Limb (tissue), 2 donors: ENCODE measurements at regions not wholly inside any gene's neighbourhood (a gene's known extent, or its start where the extent isn't known, plus 50 kb on each side); places are given as distances from the start of the nearest gene placed in this dataset.

Source experiments
- DNase-seq, 2 donors: peaks; one replicate each; pipeline ENCODE4 v3.0.0-alpha.2; 2016; ENCODE audit errors: extremely low spot score in 2 of 2

DNA sequence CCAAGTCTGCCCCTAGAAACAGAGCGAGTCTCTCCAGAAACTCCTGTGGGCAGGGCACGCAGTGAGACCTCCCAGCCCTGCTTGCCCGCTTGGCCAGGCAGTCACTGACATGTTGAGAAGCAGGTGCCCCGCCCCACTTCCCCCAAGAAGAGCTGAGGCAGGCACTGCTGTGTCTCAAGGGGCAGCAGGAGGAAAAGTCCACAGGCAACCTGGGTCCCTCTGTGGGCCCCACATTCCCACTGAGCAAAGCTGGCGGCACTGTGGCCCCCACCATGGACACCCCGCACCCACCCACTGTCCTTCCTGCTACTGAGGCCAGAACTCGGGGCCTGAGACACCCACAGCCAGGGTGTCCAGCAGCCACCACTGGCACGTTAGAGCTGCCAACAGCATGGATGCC is 137.3 kb upstream of the NKX1-1 start:
- DNase-seq: no peak

DNA sequence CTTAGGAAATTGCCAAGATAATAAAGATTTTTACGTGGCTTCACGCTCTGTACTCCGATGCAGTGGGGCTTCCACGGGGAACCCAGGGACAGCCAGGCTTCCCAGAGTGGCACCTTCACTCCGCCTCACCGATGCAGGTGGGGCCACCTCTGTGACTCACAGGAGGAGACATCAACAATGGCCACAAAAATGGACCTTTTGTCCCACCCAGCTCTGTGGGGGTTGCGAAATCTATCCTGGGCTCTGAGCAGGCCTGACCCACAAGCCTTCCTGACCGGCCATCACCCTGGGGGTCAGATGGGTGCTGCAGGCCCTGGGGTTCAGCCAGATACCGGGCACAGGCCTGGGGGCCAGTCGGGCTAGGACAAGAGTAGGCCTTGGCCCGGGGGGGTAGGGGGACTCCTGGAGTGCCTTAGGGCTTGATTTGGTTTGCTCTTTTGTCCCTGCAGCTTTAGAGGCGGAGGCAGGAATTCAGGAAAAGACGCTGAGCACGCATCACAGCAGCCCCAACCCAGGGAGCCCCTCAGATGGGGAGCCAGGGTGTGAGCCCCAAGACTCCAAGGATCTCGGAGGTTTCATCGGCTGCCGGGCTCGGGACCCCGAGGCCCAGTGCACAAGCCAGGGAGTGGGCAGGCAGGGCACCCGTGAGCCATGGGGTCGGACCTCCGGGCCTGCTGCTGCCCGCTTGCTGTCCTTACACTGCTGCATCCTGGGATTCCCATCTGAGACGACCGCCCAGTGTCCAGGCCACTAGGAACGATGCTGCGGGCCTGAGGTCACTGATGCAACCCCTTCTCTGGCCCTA is 136.5 kb upstream of the NKX1-1 start:
- DNase-seq: no peak

DNA sequence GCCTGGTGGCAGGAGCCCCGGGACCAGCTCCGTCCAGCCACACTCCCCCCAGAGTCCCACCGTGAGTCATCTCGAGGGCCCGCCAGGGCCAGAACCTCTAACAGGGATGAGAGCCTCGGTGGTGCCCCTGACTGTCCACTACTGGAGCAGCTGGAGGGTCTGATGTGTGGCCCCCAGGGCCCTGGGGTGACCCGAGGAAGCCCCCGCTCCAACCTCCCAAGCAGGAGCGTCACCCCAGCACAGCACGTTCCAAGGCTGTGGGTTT is 135.9 kb upstream of the NKX1-1 start:
- DNase-seq: no peak

DNA sequence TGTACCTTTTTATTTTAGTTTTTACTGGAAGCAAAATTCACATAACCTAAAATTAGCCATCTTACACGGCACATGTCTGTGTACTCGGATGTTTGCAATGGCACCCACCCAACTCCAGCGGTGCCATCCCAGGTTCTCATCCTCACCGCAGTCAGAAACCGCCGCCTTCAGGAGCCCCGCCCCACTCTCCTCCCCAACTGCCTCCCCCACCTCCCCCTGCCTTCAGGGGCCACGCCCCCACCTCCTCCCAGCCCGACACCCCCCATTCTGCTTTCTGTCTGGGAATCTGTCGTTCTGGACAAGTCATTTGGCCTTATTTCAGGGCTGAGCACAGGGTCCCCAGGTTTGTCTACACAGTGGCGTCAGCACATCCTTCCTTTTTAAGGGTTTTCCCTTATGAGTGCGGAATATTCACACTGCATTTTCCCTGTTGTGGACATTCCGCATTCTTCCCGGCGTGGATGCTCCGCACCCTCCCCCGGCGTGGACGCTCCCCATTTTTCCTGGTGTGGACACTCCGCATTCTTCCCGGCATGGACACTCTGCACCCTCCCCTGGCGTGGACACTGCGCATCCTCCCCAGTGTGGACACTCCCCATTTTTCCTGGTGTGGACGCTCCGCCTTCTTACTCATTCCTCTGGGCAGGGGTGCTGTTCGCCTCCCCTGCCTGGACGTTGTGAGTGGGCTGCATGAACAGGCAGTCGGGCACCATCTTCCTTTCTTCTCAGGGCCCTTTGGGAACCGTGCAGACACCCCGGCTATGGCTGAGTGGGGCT is 135.4 kb upstream of the NKX1-1 start:
- no peak for DNase-seq

DNA sequence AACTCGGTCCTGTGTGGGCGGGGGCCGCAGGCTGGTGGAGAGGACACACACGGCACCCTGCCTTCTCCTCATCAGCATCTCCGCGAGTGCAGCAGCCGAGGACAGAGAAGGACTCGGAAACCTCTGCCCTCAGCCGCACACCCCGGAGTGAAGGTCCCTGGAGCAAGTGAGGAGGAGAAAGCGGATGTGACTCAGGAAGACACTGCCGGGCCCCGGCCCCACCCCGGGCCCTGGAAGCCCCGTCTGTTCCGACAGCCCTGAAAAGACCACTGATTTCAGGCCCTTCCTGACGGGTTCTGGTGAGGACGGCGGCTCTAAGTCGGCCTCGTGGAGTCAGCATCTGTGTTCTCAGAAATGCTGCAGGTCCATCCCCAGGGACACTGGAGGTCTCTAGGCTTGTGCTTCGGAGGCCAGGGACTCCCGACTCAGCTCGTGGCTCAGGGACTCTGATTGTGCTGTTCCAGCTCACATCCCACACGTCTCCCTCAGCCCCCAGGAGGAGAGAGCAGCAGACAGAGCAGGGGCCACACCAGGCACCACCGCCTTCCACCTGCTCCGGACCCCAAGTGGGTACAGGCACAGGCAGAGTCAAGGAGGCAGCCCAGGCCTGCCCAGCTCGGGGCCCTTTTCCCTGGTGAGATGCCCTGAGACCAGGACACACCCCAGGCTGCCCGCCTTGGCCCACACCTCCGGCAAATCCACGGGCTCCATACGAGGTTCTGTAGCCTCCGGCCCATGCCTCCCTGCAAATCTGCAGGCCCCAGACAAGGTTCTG is 134.5 kb upstream of the NKX1-1 start:
- no peak for DNase-seq

DNA sequence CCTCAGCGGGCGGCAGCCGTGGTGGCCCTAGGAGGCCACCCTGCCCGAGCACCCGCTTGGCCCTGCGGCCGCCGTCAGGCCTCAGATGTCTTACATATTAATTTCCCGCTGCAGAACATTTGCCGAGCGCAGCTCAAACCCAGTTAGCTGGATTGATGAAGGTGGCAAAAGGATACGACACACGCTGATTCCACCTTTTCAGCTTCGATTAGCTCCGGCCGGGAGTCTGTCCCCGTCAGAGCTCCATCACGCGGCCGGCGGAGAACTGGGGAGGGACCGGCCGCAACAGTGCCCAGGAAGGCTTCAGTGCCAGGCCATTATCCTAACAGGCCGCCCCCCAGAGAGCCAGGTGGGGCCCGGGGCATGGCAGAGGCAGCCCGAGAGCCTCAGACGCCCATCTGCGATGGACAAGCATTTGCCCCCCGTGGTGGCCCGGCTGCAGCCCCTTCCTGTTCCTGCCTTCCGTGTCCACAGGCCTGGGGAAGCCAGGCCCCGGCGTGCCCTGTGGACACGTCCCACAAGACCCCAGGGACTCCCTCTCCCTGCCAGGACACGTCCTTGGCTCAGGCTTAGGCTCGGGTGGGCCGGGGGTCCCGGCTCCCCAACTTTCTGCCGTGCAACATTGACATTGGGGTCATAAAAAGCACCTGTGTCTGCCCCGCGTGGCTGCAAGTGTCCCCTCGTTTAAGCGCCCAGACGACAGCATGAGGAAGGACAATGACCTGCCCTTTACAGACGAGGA is 133.8 kb upstream of the NKX1-1 start:
- no peak for DNase-seq

DNA sequence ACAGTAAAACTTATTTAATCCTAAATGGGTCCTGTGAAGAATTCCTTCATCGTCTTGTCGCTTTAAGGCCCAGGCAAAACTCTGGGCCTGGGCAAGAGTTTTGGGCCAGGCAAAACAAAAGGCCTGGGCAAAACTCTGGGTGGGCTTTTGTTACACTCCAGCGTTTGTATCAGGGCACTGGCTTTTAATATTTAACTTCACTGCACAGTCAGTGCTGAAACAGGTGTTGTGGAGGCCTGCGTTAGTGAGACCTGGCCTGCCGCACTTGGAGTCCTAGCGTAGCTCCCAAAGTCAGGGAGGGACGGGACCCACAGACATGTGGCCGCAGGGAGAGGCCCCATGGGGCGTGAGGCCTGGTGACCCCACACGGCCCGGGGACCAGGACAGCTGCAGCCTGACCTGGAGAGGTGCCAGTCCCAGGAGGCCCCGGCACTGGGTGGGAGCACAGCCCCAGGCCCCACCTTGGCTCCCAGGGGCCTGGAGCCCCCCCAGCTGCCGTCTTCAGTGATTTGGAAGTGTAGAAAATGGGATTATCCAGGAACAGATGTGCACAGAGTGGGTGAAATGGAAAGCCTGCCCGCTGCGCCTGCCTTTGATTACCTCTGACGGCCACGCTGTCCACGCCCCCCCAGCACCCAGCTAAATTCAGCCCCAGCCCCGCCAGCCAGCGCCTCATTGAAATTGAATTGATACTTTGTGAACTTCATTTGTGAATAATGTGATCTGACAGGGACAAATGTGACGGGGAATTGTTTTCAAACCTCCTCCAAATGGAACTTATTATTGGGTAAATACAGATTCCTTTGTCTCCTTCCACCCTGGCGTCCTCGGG is 132.9 kb upstream of the NKX1-1 start:
- no peak for DNase-seq

DNA sequence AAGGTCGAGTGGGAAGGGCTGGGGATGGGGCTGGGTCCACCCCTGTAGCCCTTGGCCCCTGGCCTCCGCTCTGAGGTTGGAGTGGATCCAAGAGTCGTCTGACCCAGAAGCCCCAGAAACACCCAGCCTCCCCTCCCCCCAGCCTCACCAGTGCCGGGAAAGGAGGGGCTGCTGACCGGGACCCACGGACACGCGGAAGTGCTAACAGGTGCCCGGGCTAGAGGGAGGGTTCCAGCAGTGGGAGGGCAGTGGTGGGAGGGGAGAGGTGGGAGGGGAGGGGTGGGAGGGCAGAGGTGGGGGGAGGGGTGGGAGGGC is 131.8 kb upstream of the NKX1-1 start:
- no peak for DNase-seq

DNA sequence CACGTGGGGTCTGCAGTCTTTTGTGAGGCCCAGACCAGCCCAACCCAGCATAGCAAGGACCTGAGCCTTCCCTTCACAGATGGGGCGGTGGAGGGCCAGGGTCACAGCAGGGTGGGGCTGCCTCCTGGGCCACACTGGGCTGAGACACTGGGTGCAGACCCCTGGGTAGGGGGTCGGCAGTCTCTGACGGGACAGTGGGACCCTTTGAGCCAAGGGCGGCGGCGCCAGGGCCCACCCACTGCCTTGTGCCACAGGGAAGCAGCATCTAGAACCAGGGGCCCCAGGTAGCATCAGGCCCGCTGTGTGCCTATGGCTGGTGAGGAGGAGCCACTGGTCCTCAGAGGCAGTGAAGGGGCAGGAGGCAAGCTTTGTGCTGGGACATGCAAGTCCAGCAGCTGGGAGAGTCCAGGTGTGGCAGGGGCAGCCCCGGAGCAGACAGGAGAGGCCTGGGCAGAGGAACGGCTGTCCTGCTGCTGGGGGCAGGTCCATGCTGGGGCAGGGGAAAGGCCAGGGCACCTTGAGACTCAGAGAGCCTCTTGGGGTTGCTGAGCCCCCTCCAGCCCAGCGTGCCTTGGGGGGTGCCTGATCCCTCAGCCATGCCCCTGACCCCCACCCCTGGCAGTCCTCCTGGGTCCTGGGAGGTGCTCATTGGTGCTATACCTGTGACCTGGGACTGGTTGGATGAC is 131.3 kb upstream of the NKX1-1 start:
- DNase-seq: no peak

DNA sequence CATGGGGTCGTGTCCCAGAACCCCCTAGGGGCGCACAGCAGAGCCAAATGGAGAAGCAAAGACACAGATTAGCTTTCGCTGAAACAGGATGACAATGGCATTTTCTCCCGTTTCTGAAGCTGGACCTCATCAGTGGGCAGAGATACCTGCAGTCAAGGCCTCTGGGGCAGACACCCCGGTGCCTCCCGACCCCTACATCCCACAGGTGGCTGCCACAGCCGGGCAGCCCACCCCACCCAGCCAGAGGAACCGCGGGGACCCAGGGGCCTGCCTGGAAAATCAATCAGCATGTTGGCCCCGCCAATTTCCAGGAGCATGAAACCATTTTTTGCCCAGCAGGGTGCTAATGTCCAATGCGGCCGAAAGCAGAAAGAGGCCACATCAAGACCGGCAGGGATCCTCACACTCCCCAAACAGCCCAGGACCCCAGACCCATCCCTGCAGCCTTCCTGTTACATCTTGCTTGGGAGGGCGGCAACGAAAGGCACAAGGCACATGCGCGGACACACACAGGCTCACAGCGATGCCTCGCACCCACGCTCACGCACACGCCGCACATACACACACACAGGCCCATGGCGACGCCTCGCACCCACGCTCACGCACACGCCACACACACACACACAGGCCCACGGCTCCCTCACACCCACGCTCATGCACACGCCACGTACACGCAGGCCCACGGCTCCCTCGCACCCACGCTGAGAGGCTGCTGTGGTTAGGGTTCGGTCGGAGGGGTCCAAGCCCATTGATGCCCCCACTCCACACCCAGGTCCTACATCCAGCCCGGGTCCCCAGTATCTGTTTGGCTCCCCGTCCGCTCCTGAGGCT is 130.6 kb upstream of the NKX1-1 start:
- no peak for DNase-seq

DNA sequence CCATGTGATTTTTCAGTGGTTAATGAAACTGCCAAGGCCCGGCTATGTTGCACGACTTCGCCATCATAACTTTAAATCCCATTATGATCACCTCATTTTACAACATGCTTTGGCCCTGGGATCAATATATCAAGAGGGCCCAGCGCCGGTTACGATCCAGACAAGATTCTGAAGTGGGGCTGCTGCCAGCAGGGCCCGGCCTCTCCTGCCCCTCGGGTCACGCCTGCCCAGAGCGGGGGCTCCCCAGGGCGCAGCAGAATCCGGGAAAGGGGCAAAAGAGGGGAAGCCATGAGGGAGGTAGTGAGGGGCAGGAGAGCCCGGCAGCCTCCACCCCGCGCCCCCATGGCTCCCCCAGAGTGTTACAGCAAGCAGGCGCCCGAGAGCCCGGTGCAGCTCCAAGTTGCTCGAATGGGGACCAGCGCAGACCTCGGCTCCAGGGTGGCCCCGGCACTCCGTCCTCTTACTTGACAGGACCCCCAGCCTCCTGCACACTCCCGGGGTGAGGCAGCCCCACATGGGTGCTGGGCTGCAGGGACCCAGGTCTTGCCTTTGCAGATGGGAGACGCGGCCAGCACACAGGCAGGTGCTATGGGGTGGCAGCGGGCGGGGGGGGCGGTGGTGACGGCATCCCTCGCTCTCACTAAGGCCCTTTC is 129.8 kb upstream of the NKX1-1 start:
- no peak for DNase-seq

DNA sequence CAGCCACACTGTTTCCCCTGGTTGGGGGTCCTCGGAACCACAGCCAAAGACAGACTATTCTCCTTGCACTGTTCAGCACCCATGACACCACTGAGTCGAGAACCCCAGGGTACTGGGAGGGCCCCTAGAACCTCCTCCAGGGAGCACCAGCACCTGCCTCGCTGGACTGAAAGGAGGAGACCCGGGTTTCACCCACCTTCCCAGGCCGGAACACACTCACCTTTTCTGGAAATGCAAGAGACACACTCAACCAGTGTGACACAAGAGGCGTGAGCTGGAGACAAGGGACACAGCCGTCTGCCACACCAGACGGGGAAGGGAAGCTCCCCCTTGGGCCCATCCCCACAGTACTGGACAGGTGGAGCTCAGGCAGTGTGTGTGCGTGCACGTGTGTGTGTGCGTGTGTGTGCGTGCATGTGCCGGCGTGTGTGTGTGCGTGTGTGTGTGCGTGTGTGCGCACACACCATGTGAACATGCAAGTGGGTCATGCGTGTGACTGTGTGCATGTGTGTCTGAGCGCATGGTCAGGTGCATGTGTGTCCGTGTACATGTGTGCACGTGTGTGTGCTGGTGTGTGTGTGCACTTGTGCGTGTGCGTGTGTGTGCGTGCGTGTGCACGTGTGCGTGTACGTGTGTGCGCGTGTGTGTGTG is 128.8 kb upstream of the NKX1-1 start:
- DNase-seq: no peak

DNA sequence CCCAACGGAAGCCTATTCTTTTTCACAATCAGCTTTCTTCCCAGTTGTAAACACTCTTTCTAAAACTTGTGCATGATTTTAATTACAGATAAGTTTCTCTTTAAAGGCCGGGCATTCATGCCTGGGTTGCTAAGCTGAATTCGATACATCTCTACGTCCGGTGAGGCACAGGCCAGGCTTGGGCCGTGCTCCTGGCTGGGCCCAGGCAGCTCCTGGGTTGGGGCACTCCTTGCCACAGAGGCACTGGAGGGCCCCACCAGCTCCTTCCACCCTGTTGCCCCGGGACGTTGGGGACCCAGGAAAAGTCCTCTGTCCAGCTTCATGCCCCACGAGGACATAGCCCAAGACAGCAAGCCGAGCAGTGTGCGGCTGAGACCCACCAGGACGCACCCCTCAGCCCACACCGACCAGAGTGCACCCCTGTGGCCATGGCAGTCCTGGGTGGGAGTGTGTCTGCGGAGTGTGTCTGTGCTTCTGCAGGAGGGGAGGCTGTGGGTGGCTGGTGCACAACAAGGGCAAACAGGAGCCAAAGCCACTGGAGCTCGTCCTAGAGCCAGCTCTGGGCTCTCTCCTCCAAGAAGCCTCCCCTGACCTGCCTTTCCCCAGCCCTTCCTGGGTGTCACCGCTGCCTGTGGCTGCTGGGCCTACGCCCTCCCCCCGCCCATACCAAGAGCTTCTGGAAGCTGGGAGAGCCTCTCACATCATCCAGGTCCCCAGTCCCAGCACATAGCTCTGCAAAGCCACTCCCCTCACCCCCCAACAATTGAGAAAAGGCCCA is 128.0 kb upstream of the NKX1-1 start:
- no peak for DNase-seq

DNA sequence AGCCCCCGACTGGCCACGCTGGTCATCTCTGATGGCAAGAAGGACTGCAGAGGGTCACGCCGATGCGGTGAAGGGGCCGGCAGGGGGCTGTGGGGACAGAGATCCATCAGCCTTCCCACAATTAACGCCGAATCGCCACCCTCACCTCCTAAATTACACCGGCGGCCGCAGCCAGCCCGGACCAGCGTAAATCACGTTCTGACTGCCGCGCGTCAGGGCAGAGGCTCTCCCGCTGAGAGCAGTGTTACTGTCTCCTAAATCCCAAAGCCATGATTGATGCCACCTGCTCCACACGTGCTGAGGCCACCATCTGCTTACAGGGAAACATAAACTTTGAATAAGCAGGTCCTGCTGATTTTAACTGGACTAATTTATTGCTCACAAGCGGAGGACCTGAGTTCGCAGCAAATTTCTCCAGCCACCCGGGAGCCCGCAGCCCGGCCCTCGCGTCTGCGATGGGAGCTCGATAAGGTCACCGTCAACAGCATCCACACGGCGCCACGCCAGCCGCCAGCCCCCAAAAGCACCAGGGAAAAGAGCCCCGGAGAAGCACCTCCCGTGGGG is 127.3 kb upstream of the NKX1-1 start:
- DNase-seq: peak in 1 of 2 donors; percentile 22

DNA sequence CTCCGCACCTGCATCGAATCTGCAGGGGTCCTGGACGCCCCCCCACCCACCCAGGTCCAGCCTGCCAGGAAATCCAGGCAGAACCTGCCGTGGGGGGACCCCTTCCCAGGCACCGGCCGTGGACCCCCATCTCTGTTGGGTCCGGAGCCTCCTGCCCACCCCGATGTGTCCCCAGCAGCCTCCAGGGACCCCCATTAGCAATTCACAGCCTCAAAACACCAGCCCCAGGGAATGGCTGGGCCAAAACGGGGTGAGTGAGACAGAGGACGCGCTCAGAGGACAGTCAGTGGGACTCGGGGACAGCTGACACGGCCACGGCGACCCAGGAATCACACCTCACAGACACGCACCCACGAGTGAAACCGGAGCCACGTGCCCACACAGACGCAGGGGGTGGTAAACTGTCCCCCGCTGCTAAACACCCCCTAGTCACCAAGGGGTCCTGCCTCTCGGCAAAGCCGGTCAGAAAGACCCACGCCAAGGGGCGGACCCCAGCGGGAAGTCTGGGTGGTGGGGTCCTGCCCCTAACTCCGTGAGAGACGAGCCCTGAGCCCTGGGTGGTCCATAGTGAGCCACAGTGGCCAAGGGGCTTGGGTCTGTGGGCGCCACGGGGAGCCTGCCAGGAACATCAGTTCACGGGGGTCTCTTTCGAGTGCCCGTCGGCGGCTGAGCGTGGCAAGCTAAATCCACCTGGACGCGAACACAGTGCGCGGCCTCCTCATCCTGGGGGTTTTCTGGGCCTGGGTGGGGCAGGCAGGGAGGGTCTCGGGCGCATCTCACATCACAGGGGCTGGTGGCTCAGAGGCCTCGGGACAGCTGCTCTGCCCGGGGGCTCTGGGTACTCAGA is 126.5 kb upstream of the NKX1-1 start:
- DNase-seq: no peak
